K562 (cell line): ENCODE measurements at regions not wholly inside any gene's neighbourhood (a gene's known extent, or its start where the extent isn't known, plus 50 kb on each side); places are given as distances from the start of the nearest gene placed in this dataset.

Experiments
- PCBP1 ChIP-seq: fragments of 200-400 bp; formaldehyde crosslinking; IDR thresholded peaks from 2 replicates; pipeline ENCODE4 v1.6.1; 2018; ENCODE audit warnings: mild to moderate bottlenecking, low read depth, low read length; ENCODE audit not compliant: poor library complexity, severe bottlenecking
- RB1 ChIP-seq: fragments of 450-650 bp; IDR thresholded peaks from 2 replicates; pipeline ENCODE4 v1.6.1; 2017; ENCODE audit warnings: low read depth, mild to moderate bottlenecking
- ZNF57 ChIP-seq: fragments of 450-650 bp; formaldehyde crosslinking; IDR thresholded peaks from 2 replicates; pipeline ENCODE4 v1.4.0; 2020; ENCODE audit warnings: mild to moderate bottlenecking, moderate library complexity
- TF ChIP-seq, protein P1 (sequence below): fragments of 450-650 bp; IDR thresholded peaks from 2 replicates; pipeline ENCODE4 v1.6.1; 2016; ENCODE audit warnings: low read depth
- TF ChIP-seq, protein P2 (sequence below): sonication (generic); formaldehyde crosslinking; IDR thresholded peaks from 2 replicates; pipeline ENCODE4 v1.8.0; 2023; ENCODE audit warnings: missing genetic modification reagents, mild to moderate bottlenecking, borderline replicate concordance
- TF ChIP-seq, protein P3 (sequence below), 2 experiments: fragments of 450-650 bp in 1 of 2; sonication (generic) in 1 of 2; formaldehyde crosslinking in 1 of 2; IDR thresholded peaks in 1 of 2; conservative IDR thresholded peaks in 1 of 2; 2 replicates each; pipeline versions ENCODE4 v1.6.1 to v1.8.1; 2016 to 2023; ENCODE audit warnings: mild to moderate bottlenecking in 2 of 2, moderate library complexity in 2 of 2, inconsistent platforms in 1 of 2, missing genetic modification reagents in 1 of 2
- TF ChIP-seq, protein P4 (sequence below): IDR thresholded peaks from 3 replicates; pipeline ENCODE4 v1.6.1; 2011; ENCODE audit warnings: borderline replicate concordance, mild to moderate bottlenecking, moderate library complexity; ENCODE audit not compliant: insufficient read length; ENCODE audit errors: extremely low read depth

DNA sequence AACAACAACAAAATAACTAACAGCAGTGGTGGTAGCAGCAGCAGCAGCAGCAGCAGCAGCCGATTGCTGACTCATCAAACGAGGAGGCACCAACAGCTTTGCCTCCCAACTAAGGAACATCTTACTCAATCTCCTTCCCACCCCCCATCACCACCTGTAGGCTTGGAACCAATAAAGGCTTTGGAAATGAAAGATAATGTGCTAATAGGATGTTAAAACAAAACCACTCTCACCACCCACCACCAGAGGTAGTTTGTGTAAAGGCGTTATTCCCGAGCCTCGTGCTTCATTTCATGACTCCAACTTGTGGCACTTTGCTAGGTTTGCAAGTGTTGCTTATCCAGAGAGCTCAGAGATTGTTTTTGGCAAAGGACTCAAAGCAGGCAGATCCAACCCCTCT is 346.5 kb downstream of the CD83 start (continued):
- TF ChIP-seq, protein P1, sequence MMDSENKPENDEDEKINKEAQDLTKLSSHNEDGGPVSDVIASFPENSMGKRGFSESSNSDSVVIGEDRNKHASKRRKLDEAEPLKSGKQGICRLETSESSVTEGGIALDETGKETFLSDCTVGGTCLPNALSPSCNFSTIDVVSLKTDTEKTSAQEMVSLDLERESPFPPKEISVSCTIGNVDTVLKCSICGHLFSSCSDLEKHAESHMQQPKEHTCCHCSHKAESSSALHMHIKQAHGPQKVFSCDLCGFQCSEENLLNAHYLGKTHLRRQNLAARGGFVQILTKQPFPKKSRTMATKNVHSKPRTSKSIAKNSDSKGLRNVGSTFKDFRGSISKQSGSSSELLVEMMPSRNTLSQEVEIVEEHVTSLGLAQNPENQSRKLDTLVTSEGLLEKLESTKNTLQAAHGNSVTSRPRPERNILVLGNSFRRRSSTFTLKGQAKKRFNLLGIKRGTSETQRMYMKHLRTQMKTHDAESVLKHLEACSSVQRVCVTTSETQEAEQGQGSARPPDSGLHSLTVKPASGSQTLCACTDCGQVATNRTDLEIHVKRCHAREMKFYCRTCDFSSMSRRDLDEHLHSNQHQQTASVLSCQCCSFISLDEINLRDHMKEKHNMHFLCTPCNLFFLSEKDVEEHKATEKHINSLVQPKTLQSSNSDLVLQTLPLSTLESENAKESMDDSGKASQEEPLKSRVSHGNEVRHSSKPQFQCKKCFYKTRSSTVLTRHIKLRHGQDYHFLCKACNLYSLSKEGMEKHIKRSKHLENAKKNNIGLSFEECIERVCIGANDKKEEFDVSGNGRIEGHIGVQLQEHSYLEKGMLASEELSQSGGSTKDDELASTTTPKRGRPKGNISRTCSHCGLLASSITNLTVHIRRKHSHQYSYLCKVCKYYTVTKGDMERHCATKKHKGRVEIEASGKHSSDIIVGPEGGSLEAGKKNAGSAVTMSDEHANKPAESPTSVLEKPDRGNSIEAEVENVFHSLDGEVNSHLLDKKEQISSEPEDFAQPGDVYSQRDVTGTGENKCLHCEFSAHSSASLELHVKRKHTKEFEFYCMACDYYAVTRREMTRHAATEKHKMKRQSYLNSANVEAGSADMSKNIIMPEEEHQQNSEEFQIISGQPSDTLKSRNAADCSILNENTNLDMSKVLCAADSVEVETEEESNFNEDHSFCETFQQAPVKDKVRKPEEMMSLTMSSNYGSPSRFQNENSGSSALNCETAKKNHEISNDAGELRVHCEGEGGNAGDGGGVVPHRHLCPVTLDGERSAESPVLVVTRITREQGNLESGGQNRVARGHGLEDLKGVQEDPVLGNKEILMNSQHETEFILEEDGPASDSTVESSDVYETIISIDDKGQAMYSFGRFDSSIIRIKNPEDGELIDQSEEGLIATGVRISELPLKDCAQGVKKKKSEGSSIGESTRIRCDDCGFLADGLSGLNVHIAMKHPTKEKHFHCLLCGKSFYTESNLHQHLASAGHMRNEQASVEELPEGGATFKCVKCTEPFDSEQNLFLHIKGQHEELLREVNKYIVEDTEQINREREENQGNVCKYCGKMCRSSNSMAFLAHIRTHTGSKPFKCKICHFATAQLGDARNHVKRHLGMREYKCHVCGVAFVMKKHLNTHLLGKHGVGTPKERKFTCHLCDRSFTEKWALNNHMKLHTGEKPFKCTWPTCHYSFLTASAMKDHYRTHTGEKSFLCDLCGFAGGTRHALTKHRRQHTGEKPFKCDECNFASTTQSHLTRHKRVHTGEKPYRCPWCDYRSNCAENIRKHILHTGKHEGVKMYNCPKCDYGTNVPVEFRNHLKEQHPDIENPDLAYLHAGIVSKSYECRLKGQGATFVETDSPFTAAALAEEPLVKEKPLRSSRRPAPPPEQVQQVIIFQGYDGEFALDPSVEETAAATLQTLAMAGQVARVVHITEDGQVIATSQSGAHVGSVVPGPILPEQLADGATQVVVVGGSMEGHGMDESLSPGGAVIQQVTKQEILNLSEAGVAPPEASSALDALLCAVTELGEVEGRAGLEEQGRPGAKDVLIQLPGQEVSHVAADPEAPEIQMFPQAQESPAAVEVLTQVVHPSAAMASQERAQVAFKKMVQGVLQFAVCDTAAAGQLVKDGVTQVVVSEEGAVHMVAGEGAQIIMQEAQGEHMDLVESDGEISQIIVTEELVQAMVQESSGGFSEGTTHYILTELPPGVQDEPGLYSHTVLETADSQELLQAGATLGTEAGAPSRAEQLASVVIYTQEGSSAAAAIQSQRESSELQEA: no peak
- TF ChIP-seq PCBP1: no peak
- TF ChIP-seq, protein P2, sequence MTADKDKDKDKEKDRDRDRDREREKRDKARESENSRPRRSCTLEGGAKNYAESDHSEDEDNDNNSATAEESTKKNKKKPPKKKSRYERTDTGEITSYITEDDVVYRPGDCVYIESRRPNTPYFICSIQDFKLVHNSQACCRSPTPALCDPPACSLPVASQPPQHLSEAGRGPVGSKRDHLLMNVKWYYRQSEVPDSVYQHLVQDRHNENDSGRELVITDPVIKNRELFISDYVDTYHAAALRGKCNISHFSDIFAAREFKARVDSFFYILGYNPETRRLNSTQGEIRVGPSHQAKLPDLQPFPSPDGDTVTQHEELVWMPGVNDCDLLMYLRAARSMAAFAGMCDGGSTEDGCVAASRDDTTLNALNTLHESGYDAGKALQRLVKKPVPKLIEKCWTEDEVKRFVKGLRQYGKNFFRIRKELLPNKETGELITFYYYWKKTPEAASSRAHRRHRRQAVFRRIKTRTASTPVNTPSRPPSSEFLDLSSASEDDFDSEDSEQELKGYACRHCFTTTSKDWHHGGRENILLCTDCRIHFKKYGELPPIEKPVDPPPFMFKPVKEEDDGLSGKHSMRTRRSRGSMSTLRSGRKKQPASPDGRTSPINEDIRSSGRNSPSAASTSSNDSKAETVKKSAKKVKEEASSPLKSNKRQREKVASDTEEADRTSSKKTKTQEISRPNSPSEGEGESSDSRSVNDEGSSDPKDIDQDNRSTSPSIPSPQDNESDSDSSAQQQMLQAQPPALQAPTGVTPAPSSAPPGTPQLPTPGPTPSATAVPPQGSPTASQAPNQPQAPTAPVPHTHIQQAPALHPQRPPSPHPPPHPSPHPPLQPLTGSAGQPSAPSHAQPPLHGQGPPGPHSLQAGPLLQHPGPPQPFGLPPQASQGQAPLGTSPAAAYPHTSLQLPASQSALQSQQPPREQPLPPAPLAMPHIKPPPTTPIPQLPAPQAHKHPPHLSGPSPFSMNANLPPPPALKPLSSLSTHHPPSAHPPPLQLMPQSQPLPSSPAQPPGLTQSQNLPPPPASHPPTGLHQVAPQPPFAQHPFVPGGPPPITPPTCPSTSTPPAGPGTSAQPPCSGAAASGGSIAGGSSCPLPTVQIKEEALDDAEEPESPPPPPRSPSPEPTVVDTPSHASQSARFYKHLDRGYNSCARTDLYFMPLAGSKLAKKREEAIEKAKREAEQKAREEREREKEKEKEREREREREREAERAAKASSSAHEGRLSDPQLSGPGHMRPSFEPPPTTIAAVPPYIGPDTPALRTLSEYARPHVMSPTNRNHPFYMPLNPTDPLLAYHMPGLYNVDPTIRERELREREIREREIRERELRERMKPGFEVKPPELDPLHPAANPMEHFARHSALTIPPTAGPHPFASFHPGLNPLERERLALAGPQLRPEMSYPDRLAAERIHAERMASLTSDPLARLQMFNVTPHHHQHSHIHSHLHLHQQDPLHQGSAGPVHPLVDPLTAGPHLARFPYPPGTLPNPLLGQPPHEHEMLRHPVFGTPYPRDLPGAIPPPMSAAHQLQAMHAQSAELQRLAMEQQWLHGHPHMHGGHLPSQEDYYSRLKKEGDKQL (CRISPR knock-in tag): no peak
- TF ChIP-seq RB1: no peak
- TF ChIP-seq ZNF57 (CRISPR knock-in tag): no peak
- TF ChIP-seq, protein P3, sequence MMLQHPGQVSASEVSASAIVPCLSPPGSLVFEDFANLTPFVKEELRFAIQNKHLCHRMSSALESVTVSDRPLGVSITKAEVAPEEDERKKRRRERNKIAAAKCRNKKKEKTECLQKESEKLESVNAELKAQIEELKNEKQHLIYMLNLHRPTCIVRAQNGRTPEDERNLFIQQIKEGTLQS (IDR thresholded peaks at IDR 0.05): peak; percentile 68
- TF ChIP-seq, protein P3 (CRISPR knock-in tag; conservative IDR thresholded peaks at IDR 0.05): no peak
- TF ChIP-seq, protein P4, sequence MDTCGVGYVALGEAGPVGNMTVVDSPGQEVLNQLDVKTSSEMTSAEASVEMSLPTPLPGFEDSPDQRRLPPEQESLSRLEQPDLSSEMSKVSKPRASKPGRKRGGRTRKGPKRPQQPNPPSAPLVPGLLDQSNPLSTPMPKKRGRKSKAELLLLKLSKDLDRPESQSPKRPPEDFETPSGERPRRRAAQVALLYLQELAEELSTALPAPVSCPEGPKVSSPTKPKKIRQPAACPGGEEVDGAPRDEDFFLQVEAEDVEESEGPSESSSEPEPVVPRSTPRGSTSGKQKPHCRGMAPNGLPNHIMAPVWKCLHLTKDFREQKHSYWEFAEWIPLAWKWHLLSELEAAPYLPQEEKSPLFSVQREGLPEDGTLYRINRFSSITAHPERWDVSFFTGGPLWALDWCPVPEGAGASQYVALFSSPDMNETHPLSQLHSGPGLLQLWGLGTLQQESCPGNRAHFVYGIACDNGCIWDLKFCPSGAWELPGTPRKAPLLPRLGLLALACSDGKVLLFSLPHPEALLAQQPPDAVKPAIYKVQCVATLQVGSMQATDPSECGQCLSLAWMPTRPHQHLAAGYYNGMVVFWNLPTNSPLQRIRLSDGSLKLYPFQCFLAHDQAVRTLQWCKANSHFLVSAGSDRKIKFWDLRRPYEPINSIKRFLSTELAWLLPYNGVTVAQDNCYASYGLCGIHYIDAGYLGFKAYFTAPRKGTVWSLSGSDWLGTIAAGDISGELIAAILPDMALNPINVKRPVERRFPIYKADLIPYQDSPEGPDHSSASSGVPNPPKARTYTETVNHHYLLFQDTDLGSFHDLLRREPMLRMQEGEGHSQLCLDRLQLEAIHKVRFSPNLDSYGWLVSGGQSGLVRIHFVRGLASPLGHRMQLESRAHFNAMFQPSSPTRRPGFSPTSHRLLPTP: no peak
